ENCODE measurements at regions not wholly inside any gene's neighbourhood (a gene's known extent, or its start where the extent isn't known, plus 50 kb on each side); places are given as distances from the start of the nearest gene placed in this dataset.

DNA sequence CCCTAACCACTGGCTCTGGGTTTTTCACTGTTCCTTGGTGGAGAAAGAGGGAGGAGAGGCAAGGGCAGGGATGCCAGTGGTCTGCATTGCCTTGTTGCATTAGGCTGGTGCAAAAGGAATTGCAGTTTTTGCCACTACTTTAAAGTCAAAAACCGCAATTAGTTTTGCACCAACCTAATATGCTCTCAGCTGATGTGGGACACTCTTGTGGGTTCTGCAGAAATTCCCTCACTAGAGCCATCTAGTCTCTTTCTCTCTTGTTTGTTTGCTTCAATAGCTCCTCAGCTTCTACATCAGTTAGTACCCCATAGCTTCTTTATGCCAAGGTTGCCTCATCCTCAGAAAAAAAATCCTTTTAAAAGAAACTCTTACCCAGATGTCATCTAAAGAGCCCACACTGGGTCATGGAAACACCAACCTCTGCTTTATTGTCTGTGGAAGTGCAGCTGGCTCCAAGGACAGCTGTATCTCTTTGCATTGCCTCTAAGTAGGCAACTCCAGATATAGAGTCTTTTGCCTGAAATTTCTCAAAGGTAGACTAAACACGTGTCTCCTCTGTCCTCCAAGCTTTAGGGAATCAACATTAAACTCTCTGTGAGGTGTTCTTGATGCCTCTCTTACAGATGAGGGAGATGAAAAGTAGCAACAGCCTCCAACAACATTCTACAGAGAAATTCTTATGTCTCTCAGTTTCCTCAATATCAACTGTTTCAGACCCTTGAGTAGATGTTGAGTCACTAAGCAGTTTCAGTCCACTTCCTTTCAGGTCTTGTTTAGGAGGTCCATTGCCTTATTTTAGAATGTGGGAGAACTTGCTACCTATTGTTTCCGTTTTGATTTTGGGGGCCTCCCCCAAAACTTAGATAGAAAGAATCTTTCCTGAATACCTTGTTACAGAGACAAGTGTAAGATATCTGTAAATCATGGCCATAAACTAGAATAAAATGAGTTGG is 84.9 kb upstream of the MEF2C start:
- no peak overlapping the region for H3K27ac ChIP-seq (ENCODE audit: low read length)
- no peak overlapping the region for H3K9ac ChIP-seq (ENCODE audit: low read length)
- H3K36me3 ChIP-seq (ENCODE audit: insufficient read depth, low read length) = no peaks in the 10 kb centered on the region
- no peak for DNase-seq
- no peak overlapping the region for H3K4me2 ChIP-seq (ENCODE audit: low read depth, low read length, poor library complexity, severe bottlenecking)
- no peaks in the 10 kb centered on the region for H3K9me3 ChIP-seq (ENCODE audit: low read length)
- 0 out of 2 replicates have a peak, but pooled peaks cover 5% of the 10 kb centered on the region for H3K27me3 ChIP-seq (ENCODE audit: low read length)
- H2AFZ ChIP-seq (ENCODE audit: low read length) = no peak overlapping the region
- H3K79me2 ChIP-seq (ENCODE audit: low read length) = no peaks in the 10 kb centered on the region
- H3K4me3 ChIP-seq (ENCODE audit: low read length) = no peak overlapping the region
- no peaks in the 10 kb centered on the region for H3K9me2 ChIP-seq (replicated peaks; ENCODE audit: insufficient read depth, low read length)
- no peaks in the 10 kb centered on the region for H4K20me1 ChIP-seq (ENCODE audit: insufficient read depth, low read depth, low read length)
- no peaks in the 10 kb centered on the region for H3K4me1 ChIP-seq (ENCODE audit: low read length)

DNA sequence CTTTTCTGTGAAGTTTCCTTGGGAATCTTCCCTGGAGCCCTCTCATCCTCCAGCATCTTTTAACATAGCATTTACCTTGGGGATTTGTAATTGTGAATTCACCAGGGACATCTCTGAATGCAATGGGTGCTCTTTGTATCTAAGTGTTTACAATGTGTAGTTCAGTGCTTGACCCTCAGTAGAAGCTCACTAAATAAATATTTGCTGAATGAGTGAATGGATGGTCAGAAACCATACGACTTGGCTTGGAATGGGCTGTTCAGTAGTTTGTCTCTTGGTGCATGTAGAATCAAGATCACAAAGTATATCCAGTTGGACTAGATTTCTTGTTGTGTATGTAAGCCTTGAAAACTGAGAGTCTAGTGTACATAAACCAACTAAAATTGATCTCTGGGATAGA is 81.8 kb upstream of the MEF2C start:
- no peaks in the 10 kb centered on the region for H3K79me2 ChIP-seq (ENCODE audit: low read length)
- H4K20me1 ChIP-seq (ENCODE audit: insufficient read depth, low read depth, low read length) = no peaks in the 10 kb centered on the region
- H3K9me2 ChIP-seq (replicated peaks; ENCODE audit: insufficient read depth, low read length) = no peaks in the 10 kb centered on the region
- no peak overlapping the region for H2AFZ ChIP-seq (ENCODE audit: low read length)
- H3K9ac ChIP-seq (ENCODE audit: low read length) = no peak overlapping the region
- no peaks in the 10 kb centered on the region for H3K36me3 ChIP-seq (ENCODE audit: insufficient read depth, low read length)
- no peak overlapping the region for H3K4me3 ChIP-seq (ENCODE audit: low read length)
- no peak for DNase-seq
- 0 out of 2 replicates have a peak, but pooled peaks cover 5% of the 10 kb centered on the region for H3K27me3 ChIP-seq (ENCODE audit: low read length)
- no peaks in the 10 kb centered on the region for H3K9me3 ChIP-seq (ENCODE audit: low read length)
- no peak overlapping the region for H3K4me2 ChIP-seq (ENCODE audit: low read depth, low read length, poor library complexity, severe bottlenecking)
- no peaks in the 10 kb centered on the region for H3K4me1 ChIP-seq (ENCODE audit: low read length)
- H3K27ac ChIP-seq (ENCODE audit: low read length) = no peak overlapping the region

DNA sequence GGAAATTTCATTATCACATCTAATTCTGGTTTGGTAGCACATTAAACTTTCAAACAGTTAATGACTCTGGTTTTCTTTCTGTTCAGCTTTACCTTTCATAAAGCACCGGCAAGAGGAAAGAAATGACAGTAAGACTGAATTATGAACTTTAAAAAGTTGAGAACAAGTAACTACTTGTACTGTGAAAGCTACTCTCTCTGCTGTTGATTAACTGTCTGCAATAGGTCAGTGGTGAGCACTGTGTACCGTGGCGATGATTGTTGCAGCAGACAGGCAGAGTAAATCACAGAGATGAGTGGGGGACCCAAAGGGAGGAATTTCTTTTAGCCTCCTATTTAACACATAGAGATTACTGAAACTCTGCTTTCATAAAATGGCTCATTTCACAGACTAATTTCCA is 74.0 kb upstream of the MEF2C start:
- no peaks in the 10 kb centered on the region for H3K79me2 ChIP-seq (ENCODE audit: low read length)
- no peaks in the 10 kb centered on the region for H3K9me2 ChIP-seq (replicated peaks; ENCODE audit: insufficient read depth, low read length)
- no peak overlapping the region for H3K27ac ChIP-seq (ENCODE audit: low read length)
- H2AFZ ChIP-seq (ENCODE audit: low read length) = no peak overlapping the region
- H3K4me2 ChIP-seq (ENCODE audit: low read depth, low read length, poor library complexity, severe bottlenecking) = no peak overlapping the region
- peaks cover 13% of the 10 kb centered on the region for H3K4me1 ChIP-seq (ENCODE audit: low read length)
- H3K9me3 ChIP-seq (ENCODE audit: low read length) = no peaks in the 10 kb centered on the region
- H3K9ac ChIP-seq (ENCODE audit: low read length) = no peak overlapping the region
- H3K27me3 ChIP-seq (ENCODE audit: low read length) = no peaks in the 10 kb centered on the region
- no peak for DNase-seq
- no peak overlapping the region for H3K4me3 ChIP-seq (ENCODE audit: low read length)
- no peaks in the 10 kb centered on the region for H4K20me1 ChIP-seq (ENCODE audit: insufficient read depth, low read depth, low read length)
- no peaks in the 10 kb centered on the region for H3K36me3 ChIP-seq (ENCODE audit: insufficient read depth, low read length)

DNA sequence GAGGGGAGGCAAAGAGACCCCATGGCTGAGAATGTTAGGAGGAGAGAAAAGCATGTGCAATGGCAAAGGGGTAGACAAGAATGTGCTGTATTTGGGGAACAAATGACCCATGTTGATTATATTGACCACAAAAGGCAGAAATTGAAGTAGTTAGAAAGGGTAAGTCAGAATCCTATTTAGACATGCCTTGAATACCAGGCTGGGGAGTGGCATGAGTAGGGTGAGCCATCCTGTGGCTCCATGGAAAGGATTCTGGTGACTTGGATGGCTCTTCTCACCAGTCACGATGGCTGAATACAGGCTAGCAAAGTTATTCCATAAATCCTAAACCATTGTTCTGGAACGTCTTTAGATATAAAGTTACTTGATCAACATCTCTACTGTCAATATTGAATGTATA is 73.4 kb upstream of the MEF2C start:
- H3K4me2 ChIP-seq (ENCODE audit: low read depth, low read length, poor library complexity, severe bottlenecking) = no peak overlapping the region
- no peaks in the 10 kb centered on the region for H3K27me3 ChIP-seq (ENCODE audit: low read length)
- no peaks in the 10 kb centered on the region for H4K20me1 ChIP-seq (ENCODE audit: insufficient read depth, low read depth, low read length)
- no peaks in the 10 kb centered on the region for H3K79me2 ChIP-seq (ENCODE audit: low read length)
- no peak overlapping the region for H3K27ac ChIP-seq (ENCODE audit: low read length)
- H3K36me3 ChIP-seq (ENCODE audit: insufficient read depth, low read length) = no peaks in the 10 kb centered on the region
- no peak for DNase-seq
- H3K4me3 ChIP-seq (ENCODE audit: low read length) = no peak overlapping the region
- H3K9me3 ChIP-seq (ENCODE audit: low read length) = no peaks in the 10 kb centered on the region
- no peaks in the 10 kb centered on the region for H3K9me2 ChIP-seq (replicated peaks; ENCODE audit: insufficient read depth, low read length)
- no peak overlapping the region for H2AFZ ChIP-seq (ENCODE audit: low read length)
- no peak overlapping the region for H3K9ac ChIP-seq (ENCODE audit: low read length)
- H3K4me1 ChIP-seq (ENCODE audit: low read length) = peaks cover 13% of the 10 kb centered on the region

DNA sequence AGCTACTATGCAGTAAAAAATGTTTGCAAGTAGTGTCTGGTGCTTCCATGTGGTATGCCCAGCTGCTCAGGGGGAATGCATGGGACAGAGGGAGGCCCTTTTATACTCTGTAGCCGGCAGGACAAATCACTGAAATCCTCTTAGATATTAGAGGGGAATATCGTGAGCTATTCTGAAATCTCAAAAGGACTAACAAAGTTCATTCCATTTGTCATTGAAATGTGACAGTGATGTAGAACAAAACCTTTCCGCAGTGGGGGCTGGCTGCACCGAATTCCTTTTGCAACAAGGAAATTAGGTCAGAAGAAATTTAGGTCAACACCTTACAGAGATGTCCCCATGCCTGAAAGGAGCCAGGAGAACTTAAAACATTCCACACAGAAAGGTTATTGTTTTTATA is 72.4 kb upstream of the MEF2C start:
- Histone ChIP-seq H3K27me3 (ENCODE audit: low read length) (no peaks in the 10 kb centered on the region), H3K4me2 (ENCODE audit: low read depth, low read length, poor library complexity, severe bottlenecking) (no peak overlapping the region), H3K27ac (ENCODE audit: low read length) (no peak overlapping the region), H3K4me1 (ENCODE audit: low read length) (peaks cover 13% of the 10 kb centered on the region), H3K9me2 (replicated peaks; ENCODE audit: insufficient read depth, low read length) (no peaks in the 10 kb centered on the region), H3K4me3 (ENCODE audit: low read length) (no peak overlapping the region), H4K20me1 (ENCODE audit: insufficient read depth, low read depth, low read length) (no peaks in the 10 kb centered on the region), H3K36me3 (ENCODE audit: insufficient read depth, low read length) (no peaks in the 10 kb centered on the region), H3K9ac (ENCODE audit: low read length) (no peak overlapping the region), H3K79me2 (ENCODE audit: low read length) (no peaks in the 10 kb centered on the region), H3K9me3 (ENCODE audit: low read length) (no peaks in the 10 kb centered on the region), H2AFZ (ENCODE audit: low read length) (no peak overlapping the region)
- DNase-seq = no peak

DNA sequence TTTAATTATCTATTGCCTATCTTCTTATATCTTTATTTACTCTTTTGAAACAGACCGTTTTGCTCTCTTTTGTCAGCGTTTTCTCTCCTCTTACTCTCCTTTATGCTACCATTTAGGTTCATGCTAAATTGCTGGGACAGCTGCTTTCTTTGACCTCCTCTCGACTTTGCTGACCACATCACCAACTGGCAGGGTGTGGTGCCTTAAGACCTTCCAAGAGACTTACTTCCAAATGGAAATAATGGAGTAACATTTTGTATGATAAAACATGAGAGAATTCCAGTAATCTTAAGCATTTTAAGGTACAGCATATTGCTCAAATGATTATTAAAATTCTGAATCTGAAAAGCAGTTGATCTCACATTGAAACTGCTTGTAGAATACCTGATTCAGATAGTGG is 71.5 kb upstream of the MEF2C start:
- no peaks in the 10 kb centered on the region for H3K36me3 ChIP-seq (ENCODE audit: insufficient read depth, low read length)
- no peaks in the 10 kb centered on the region for H3K9me3 ChIP-seq (ENCODE audit: low read length)
- no peaks in the 10 kb centered on the region for H3K79me2 ChIP-seq (ENCODE audit: low read length)
- H3K4me1 ChIP-seq (ENCODE audit: low read length) = peaks cover 13% of the 10 kb centered on the region
- no peak overlapping the region for H3K4me3 ChIP-seq (ENCODE audit: low read length)
- H2AFZ ChIP-seq (ENCODE audit: low read length) = no peak overlapping the region
- H3K27me3 ChIP-seq (ENCODE audit: low read length) = no peaks in the 10 kb centered on the region
- no peak overlapping the region for H3K27ac ChIP-seq (ENCODE audit: low read length)
- H3K9me2 ChIP-seq (replicated peaks; ENCODE audit: insufficient read depth, low read length) = no peaks in the 10 kb centered on the region
- DNase-seq = no peak
- no peak overlapping the region for H3K4me2 ChIP-seq (ENCODE audit: low read depth, low read length, poor library complexity, severe bottlenecking)
- no peak overlapping the region for H3K9ac ChIP-seq (ENCODE audit: low read length)
- H4K20me1 ChIP-seq (ENCODE audit: insufficient read depth, low read depth, low read length) = no peaks in the 10 kb centered on the region

DNA sequence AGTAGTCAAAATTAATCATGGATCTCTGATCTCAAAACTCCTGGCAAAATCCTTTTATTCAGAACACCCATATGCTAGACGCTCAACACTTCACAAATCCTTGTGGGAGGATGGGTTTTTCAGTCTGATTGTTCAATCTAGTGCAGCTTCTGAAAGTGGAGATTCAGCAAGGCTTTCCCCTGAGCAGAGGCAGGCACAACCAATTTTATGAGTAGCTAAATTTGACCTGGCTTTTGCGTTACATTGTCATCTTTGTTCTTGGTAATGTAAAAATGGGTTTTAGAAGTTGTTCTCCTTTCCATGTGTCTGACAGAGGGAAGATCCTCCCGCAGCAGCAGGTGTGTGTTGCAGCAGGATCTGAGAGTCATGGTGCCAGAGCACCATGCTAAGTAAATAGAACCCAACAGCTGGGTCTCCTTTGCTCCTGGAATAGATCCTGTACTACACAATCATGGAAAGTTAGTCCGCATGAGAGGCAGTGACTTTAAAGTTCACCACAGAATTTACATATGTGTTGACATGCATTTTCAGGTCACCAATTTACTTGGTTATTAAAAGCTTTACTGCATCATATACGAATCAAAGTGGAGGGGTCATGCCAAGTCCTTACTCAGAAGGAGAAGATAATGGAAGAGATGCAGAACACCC is 70.1 kb upstream of the MEF2C start:
- H3K27me3 ChIP-seq (ENCODE audit: low read length) = no peaks in the 10 kb centered on the region
- H3K4me3 ChIP-seq (ENCODE audit: low read length) = no peak overlapping the region
- no peak overlapping the region for H3K27ac ChIP-seq (ENCODE audit: low read length)
- H3K79me2 ChIP-seq (ENCODE audit: low read length) = no peaks in the 10 kb centered on the region
- H2AFZ ChIP-seq (ENCODE audit: low read length) = no peak overlapping the region
- H3K4me2 ChIP-seq (ENCODE audit: low read depth, low read length, poor library complexity, severe bottlenecking) = no peak overlapping the region
- peaks cover 13% of the 10 kb centered on the region for H3K4me1 ChIP-seq (ENCODE audit: low read length)
- no peak for DNase-seq
- no peaks in the 10 kb centered on the region for H4K20me1 ChIP-seq (ENCODE audit: insufficient read depth, low read depth, low read length)
- H3K9me2 ChIP-seq (replicated peaks; ENCODE audit: insufficient read depth, low read length) = no peaks in the 10 kb centered on the region
- no peaks in the 10 kb centered on the region for H3K9me3 ChIP-seq (ENCODE audit: low read length)
- no peaks in the 10 kb centered on the region for H3K36me3 ChIP-seq (ENCODE audit: insufficient read depth, low read length)
- no peak overlapping the region for H3K9ac ChIP-seq (ENCODE audit: low read length)

DNA sequence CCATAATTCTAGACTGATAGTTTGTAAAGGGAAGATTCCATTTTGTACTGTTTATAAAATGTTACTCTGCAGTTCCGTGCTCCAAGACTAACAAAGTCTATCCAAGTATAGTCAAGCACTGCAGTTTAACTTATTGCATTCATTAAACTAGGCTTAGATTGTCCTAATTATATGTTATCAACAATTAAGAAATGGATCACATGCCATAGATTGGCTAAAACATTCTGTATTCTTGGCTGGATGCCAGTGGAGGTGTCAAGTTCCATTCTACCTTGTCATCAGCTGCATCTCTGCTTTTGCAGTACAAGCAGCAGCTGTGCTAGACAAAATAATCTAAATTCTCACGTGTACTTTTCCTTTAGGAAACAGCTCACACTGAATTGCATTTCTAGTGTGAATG is 69.4 kb upstream of the MEF2C start:
- H3K79me2 ChIP-seq (ENCODE audit: low read length) = no peaks in the 10 kb centered on the region
- no peaks in the 10 kb centered on the region for H3K9me3 ChIP-seq (ENCODE audit: low read length)
- peaks cover 13% of the 10 kb centered on the region for H3K4me1 ChIP-seq (ENCODE audit: low read length)
- peak; percentile 72 for DNase-seq
- H3K27ac ChIP-seq (ENCODE audit: low read length) = no peak overlapping the region
- H3K4me3 ChIP-seq (ENCODE audit: low read length) = no peak overlapping the region
- H3K4me2 ChIP-seq (ENCODE audit: low read depth, low read length, poor library complexity, severe bottlenecking) = peak overlapping the region; percentile 31
- no peaks in the 10 kb centered on the region for H3K9me2 ChIP-seq (replicated peaks; ENCODE audit: insufficient read depth, low read length)
- no peaks in the 10 kb centered on the region for H3K27me3 ChIP-seq (ENCODE audit: low read length)
- no peaks in the 10 kb centered on the region for H4K20me1 ChIP-seq (ENCODE audit: insufficient read depth, low read depth, low read length)
- H3K9ac ChIP-seq (ENCODE audit: low read length) = no peak overlapping the region
- no peak overlapping the region for H2AFZ ChIP-seq (ENCODE audit: low read length)
- H3K36me3 ChIP-seq (ENCODE audit: insufficient read depth, low read length) = no peaks in the 10 kb centered on the region

All from Karpas-422 (cell line).